K562 (cell line): ENCODE measurements at regions not wholly inside any gene's neighbourhood (a gene's known extent, or its start where the extent isn't known, plus 50 kb on each side); places are given as distances from the start of the nearest gene placed in this dataset.

Source experiments
- ATAC-seq: fragments of 200-7000 bp; cut with Tn5 transposase; 3 replicates; pipeline ENCODE4 v1.9.1; 2020; ENCODE audit warnings: moderate library complexity
- BruUV-seq: library from RNA; stranded (reverse); fragments of 400-500 nt; replicated peaks from 2 replicates; lab custom pipeline; 2021; lab: Mats Ljungman, UMichigan
- CTCF ChIA-PET: fragments of 300-600 bp; formaldehyde crosslinking; extraction: SDS; loops from one replicate; lab custom pipeline; 2021; ENCODE audit warnings: low intra/inter-chr PET ratio; lab: Yijun Ruan, JAX
- POLR2A ChIA-PET: fragments of 300-600, 350-650 bp; sonication (Branson Sonifier 250); formaldehyde crosslinking; extraction: SDS; loops from one replicate; lab custom pipeline; 2021; ENCODE audit warnings: antibody characterized with exemption, inconsistent platforms; lab: Yijun Ruan, JAX
- DNase-seq, 4 experiments: peaks; one replicate each; pipeline versions ENCODE4 v3.0.0 to v3.0.0-alpha.2; 2011 to 2018; ENCODE audit warnings: low spot score in 3 of 4, mixed read lengths in 3 of 4; ENCODE audit errors: extremely low read depth in 1 of 4
- FAIRE-seq: peaks from 2 replicates; lab custom pipeline; 2011; peaks lifted over from hg19 to GRCh38; lab: Jason Lieb, UNC
- H2AFZ ChIP-seq: 2 replicates; pipeline ENCODE4 v1.6.0; 2011; ENCODE audit warnings: low read depth, low read length, control low read depth, inconsistent platforms
- H3K27ac ChIP-seq: fragments of 200-600 bp; 3 replicates; pipeline ENCODE4 v1.8.0; 2011; ENCODE audit warnings: low read depth, mild to moderate bottlenecking, control low read depth, inconsistent platforms, low read length, moderate library complexity, mixed read lengths; ENCODE audit errors: extremely low read depth
- H3K27me3 ChIP-seq, 2 experiments: fragments of 300-600 bp in 1 of 2; 2 replicates in 1 of 2; 3 replicates in 1 of 2; pipeline versions ENCODE4 v1.6.0 to v1.8.0; 2011; ENCODE audit warnings: inconsistent platforms in 2 of 2, low read length in 2 of 2, mild to moderate bottlenecking in 1 of 2, mixed read lengths in 1 of 2, moderate library complexity in 1 of 2; ENCODE audit not compliant: control insufficient read depth in 2 of 2, insufficient read depth in 2 of 2
- H3K36me3 ChIP-seq: fragments of 300-600 bp; 3 replicates; pipeline ENCODE4 v1.8.0; 2011; ENCODE audit warnings: mild to moderate bottlenecking, low read length, inconsistent platforms; ENCODE audit not compliant: control insufficient read depth, insufficient read depth
- H3K4me1 ChIP-seq, 2 experiments: fragments of 200-600 bp in 1 of 2; replicated peaks in 1 of 2; 2 replicates in 1 of 2; 3 replicates in 1 of 2; pipeline versions ENCODE4 v1.5.1 to v1.8.0; 2011; ENCODE audit warnings: inconsistent platforms in 2 of 2, low read length in 2 of 2, mild to moderate bottlenecking in 1 of 2, mixed read lengths in 1 of 2, moderate library complexity in 1 of 2; ENCODE audit not compliant: control insufficient read depth in 2 of 2, insufficient read depth in 2 of 2
- H3K4me2 ChIP-seq: 2 replicates; pipeline ENCODE4 v1.6.1; 2011; ENCODE audit warnings: low read length, control low read depth, inconsistent platforms, mixed read lengths; ENCODE audit not compliant: insufficient read depth
- H3K4me3 ChIP-seq: fragments of 200-600 bp; sonication (generic), shearing (Covaris generic); 2 replicates; pipeline ENCODE4 v1.5.1; 2016; ENCODE audit warnings: control low read depth, inconsistent platforms
- H3K79me2 ChIP-seq: fragments of 200-600 bp; 3 replicates; pipeline ENCODE4 v1.8.0; 2011; ENCODE audit warnings: low read length, inconsistent platforms; ENCODE audit not compliant: control insufficient read depth, insufficient read depth
- H3K9ac ChIP-seq, 2 experiments: 2 replicates each; pipeline versions ENCODE4 v1.6.0 to v1.6.1; 2011; ENCODE audit warnings: low read depth in 2 of 2, low read length in 2 of 2, control low read depth in 1 of 2, inconsistent platforms in 1 of 2, mild to moderate bottlenecking in 1 of 2, mixed read lengths in 1 of 2; ENCODE audit not compliant: insufficient read depth in 1 of 2
- H3K9me1 ChIP-seq: one replicate; pipeline ENCODE4 v1.6.0; 2011; ENCODE audit warnings: inconsistent platforms, mild to moderate bottlenecking, low read length, moderate library complexity; ENCODE audit not compliant: control insufficient read depth, insufficient read depth
- H3K9me3 ChIP-seq: replicated peaks from 2 replicates; pipeline ENCODE4 v1.5.1; 2011; ENCODE audit warnings: low read depth, low read length, inconsistent platforms; ENCODE audit not compliant: control insufficient read depth, insufficient read depth
- H4K20me1 ChIP-seq: replicated peaks from 2 replicates; pipeline ENCODE4 v1.6.1; 2011; ENCODE audit warnings: low read length, inconsistent platforms, mixed read lengths; ENCODE audit not compliant: control insufficient read depth, insufficient read depth
- ATF7 ChIP-seq: fragments of 450-650 bp; IDR thresholded peaks from 2 replicates; pipeline ENCODE4 v1.7.1; 2014; ENCODE audit warnings: mild to moderate bottlenecking, moderate library complexity
- C11orf30 ChIP-seq: fragments of 450-650 bp; IDR thresholded peaks from 2 replicates; pipeline ENCODE4 v1.6.1; 2016; ENCODE audit warnings: low read depth, mild to moderate bottlenecking
- CREM ChIP-seq: IDR thresholded peaks from 2 replicates; pipeline ENCODE4 v1.6.1; 2014; ENCODE audit warnings: antibody characterized with exemption, low read depth
- MTA3 ChIP-seq: fragments of 450-650 bp; formaldehyde crosslinking; IDR thresholded peaks from 2 replicates; pipeline ENCODE4 v1.6.1; 2017; ENCODE audit warnings: mild to moderate bottlenecking, borderline replicate concordance
- NCOA6 ChIP-seq: fragments of 450-650 bp; IDR thresholded peaks from 2 replicates; pipeline ENCODE4 v1.6.1; 2017; ENCODE audit warnings: mild to moderate bottlenecking
- SUPT5H ChIP-seq: fragments of 450-650 bp; IDR thresholded peaks from 2 replicates; pipeline ENCODE4 v1.6.1; 2016
- ZNF75A ChIP-seq: fragments of 450-650 bp; formaldehyde crosslinking; IDR thresholded peaks from 2 replicates; pipeline ENCODE4 v1.4.0; 2020; ENCODE audit warnings: mild to moderate bottlenecking
- WGBS: fragments of 100-300 bp; shearing (Covaris generic); methylation state at CpG from one replicate; pipeline ENCODE4 v1.1.6; 2016; ENCODE audit warnings: low coverage, mixed read lengths; ENCODE audit not compliant: insufficient coverage; ENCODE audit errors: missing lambda C conversion rate; 5-methylcytosine and 5-hydroxymethylcytosine counted together
- in situ Hi-C: fragments of 300-500 bp; cut with MboI; formaldehyde crosslinking; loops from 4 replicates; pipeline ENCODE4 v1.15.0; 2018; ENCODE audit warnings: inconsistent platforms, mixed read lengths
- intact Hi-C: fragments of 100-400 bp; cut with micrococcal nuclease; formaldehyde crosslinking; loops from 2 replicates; pipeline ENCODE4 v1.14.2; 2022
- TF ChIP-seq, protein P1 (sequence below), 2 experiments: IDR thresholded peaks in 1 of 2; conservative IDR thresholded peaks in 1 of 2; 2 replicates each; pipeline ENCODE4 v1.6.1; 2016; ENCODE audit warnings: low read depth in 2 of 2, mild to moderate bottlenecking in 1 of 2, missing compliant biosample characterization in 1 of 2, missing genetic modification characterization in 1 of 2, moderate library complexity in 1 of 2
- TF ChIP-seq, protein P2 (sequence below): fragments of 450-650 bp; IDR thresholded peaks from 2 replicates; pipeline ENCODE4 v1.7.0; 2016; ENCODE audit warnings: borderline replicate concordance

DNA sequence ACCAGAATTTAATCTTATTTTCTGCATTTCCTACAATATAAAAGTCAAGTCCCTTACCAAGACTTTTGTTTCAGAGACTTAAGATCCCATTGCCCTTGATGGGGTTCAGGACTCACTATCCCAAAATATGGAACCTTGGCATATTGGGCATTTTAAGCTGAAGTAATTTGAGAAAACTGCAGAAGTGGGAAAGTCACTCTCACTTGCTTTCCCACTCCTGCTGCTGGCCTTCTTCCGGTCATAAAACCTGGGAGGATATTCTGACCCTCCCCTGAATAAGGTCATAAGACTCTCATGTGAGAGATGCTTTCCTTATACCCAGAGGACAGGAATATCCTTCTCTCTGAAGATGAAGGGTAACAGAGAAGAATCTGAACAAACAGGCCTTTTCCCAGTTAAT is 92.8 kb upstream of the IFNGR1 start:
- TF ChIP-seq ZNF75A (CRISPR knock-in tag) = peak; percentile 94
- no peak for TF ChIP-seq SUPT5H
- Histone ChIP-seq H3K9me1 (no peaks in the 10 kb centered on the region), H3K9ac (no peak overlapping the region), H3K4me1 (0 out of 5 replicates have a peak, but pooled peaks cover 0 to 6% of the 10 kb centered on the region in 2 experiments), H3K4me3 (no peak overlapping the region), H3K27me3 (no peaks in the 10 kb centered on the region), H3K79me2 (no peaks in the 10 kb centered on the region), H4K20me1 (no peaks in the 10 kb centered on the region), H3K9me3 (no peaks in the 10 kb centered on the region), H3K4me2 (no peak overlapping the region), H3K27ac (no peak overlapping the region), H2AFZ (no peak overlapping the region), H3K36me3 (no peaks in the 10 kb centered on the region)
- ATAC-seq (no peak), DNase-seq (no peak), FAIRE-seq (no peak)
- CTCF ChIA-PET = interaction anchor here (0.9 kb wide), 1 partner anchor 218 kb away, joined by 3 read pairs; no protein-coding TSS in a partner anchor
- no TSS peak for BruUV-seq
- intact Hi-C loops = loop anchor here (5.0 kb wide), 1 partner anchor 345 kb away; no protein-coding TSS in a partner anchor
- POLR2A ChIA-PET = no interaction called here
- WGBS = 8% methylated on average over 1 of the region's 1 CpG
- in situ Hi-C loops = no loop called here

DNA sequence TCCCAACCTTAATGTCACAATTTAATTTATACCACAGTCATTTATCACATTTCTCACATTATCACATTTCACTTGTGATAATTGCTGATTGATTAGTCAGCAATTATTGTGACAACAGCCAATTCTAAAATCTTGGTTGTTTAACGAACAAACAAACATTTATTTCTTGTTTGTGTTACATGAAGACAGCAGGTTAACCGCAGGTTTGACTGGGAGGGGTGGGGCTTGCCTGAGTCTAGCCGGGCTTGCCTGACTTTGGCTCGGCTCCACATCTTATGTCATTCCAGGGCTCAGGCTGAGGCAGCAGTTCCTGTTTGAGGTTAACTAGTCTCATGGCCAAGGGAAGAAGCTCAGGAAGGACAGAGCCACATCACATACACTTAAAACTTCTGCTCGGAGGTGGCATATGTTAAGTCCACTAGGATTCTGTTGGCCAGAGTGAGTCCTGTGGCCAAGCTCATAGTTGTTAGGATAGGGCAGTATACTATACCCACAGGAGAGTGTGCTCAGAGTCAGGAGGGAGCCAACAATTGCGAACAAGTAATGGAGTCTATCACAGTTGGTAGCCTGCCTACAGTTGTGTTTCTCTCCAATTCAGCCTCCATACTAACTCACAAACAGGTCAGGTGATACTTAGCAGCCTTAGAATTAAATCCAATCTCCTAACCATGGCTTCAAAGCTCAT is 90.0 kb upstream of the IFNGR1 start:
- no peaks in the 10 kb centered on the region; a peak in 1 of 5 replicates for H3K27me3 ChIP-seq
- ATAC-seq = peak; percentile 93
- in situ Hi-C loops (no loop called here), intact Hi-C loops (no loop called here)
- H3K9me1 ChIP-seq = no peaks in the 10 kb centered on the region
- POLR2A ChIA-PET = interaction anchor here (0.6 to 1.0 kb wide), 2 partner anchors 10 to 1680 kb away, joined by 3 to 4 read pairs; no protein-coding TSS in a partner anchor
- 0 out of 5 replicates have a peak, but pooled peaks cover 0 to 6% of the 10 kb centered on the region in 2 experiments for H3K4me1 ChIP-seq
- no TSS peak for BruUV-seq
- CTCF ChIA-PET = interaction anchor here (1.8 kb wide), 1 partner anchor 37 kb away, joined by 5 read pairs; no protein-coding TSS in a partner anchor
- H3K4me2 ChIP-seq = no peak overlapping the region; the same call in 1 of the 2 replicates
- FAIRE-seq = peak; percentile 75
- no peaks in the 10 kb centered on the region for H3K9me3 ChIP-seq
- peak overlapping the region; percentile 54 for H2AFZ ChIP-seq
- H3K4me3 ChIP-seq = no peak overlapping the region
- no peaks in the 10 kb centered on the region for H3K36me3 ChIP-seq
- peak in 2 of 4 experiments; percentile 46 to 68 for DNase-seq
- H3K79me2 ChIP-seq = no peaks in the 10 kb centered on the region
- 2% methylated on average over 6 of the region's 6 CpGs for WGBS
- no peaks in the 10 kb centered on the region for H4K20me1 ChIP-seq
- no peak overlapping the region for H3K27ac ChIP-seq
- H3K9ac ChIP-seq = no peak overlapping the region
- TF ChIP-seq, protein P1, sequence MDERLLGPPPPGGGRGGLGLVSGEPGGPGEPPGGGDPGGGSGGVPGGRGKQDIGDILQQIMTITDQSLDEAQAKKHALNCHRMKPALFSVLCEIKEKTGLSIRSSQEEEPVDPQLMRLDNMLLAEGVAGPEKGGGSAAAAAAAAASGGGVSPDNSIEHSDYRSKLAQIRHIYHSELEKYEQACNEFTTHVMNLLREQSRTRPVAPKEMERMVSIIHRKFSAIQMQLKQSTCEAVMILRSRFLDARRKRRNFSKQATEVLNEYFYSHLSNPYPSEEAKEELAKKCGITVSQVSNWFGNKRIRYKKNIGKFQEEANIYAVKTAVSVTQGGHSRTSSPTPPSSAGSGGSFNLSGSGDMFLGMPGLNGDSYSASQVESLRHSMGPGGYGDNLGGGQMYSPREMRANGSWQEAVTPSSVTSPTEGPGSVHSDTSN (CRISPR knock-in tag; IDR thresholded peaks at IDR 0.05; ENCODE audit: low read depth) = no peak
- TF ChIP-seq, protein P1 (tag; conservative IDR thresholded peaks at IDR 0.05; ENCODE audit: low read depth) = peak; percentile 68
- TF ChIP-seq CREM (0 out of 2 replicates have a peak, but pooled peaks have one; percentile 22), C11orf30 (peak; percentile 94), MTA3 (no peak), NCOA6 (no peak), ATF7 (peak; percentile 84)
- TF ChIP-seq, protein P2, sequence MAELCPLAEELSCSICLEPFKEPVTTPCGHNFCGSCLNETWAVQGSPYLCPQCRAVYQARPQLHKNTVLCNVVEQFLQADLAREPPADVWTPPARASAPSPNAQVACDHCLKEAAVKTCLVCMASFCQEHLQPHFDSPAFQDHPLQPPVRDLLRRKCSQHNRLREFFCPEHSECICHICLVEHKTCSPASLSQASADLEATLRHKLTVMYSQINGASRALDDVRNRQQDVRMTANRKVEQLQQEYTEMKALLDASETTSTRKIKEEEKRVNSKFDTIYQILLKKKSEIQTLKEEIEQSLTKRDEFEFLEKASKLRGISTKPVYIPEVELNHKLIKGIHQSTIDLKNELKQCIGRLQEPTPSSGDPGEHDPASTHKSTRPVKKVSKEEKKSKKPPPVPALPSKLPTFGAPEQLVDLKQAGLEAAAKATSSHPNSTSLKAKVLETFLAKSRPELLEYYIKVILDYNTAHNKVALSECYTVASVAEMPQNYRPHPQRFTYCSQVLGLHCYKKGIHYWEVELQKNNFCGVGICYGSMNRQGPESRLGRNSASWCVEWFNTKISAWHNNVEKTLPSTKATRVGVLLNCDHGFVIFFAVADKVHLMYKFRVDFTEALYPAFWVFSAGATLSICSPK = no peak
